ENCODE measurements at regions not wholly inside any gene's neighbourhood (a gene's known extent, or its start where the extent isn't known, plus 50 kb on each side); places are given as distances from the start of the nearest gene placed in this dataset.

- no peak for TF ChIP-seq CTCF (IDR thresholded peaks at IDR 0.05; ENCODE audit: low read depth, low read length)
- H3K4me3 ChIP-seq (ENCODE audit: low read depth, low read length) = peak overlapping the region; percentile 37
- H3K27ac ChIP-seq = peak overlapping the region; percentile 88
- DNase-seq = peak; percentile 86
- H3K36me3 ChIP-seq = no peaks in the 10 kb centered on the region
- no peaks in the 10 kb centered on the region for H3K27me3 ChIP-seq (ENCODE audit: insufficient read depth, low read depth, severe bottlenecking)
- H3K9me3 ChIP-seq (ENCODE audit: severe bottlenecking) = no peaks in the 10 kb centered on the region
These were observed 97.5 kb upstream of the STOX2 start for GRCh38 chr4:183807420-183808096.

GRCh38 chr4:183808097-183808456, 97.0 kb upstream of the STOX2 start:
- Histone ChIP-seq H3K36me3 (no peaks in the 10 kb centered on the region), H3K27ac (peak overlapping the region; percentile 88), H3K4me3 (ENCODE audit: low read depth, low read length) (peak overlapping the region; percentile 37), H3K9me3 (ENCODE audit: severe bottlenecking) (no peaks in the 10 kb centered on the region), H3K27me3 (ENCODE audit: insufficient read depth, low read depth, severe bottlenecking) (no peaks in the 10 kb centered on the region)
- peak; percentile 33; the same call in 1 of the 2 replicates for TF ChIP-seq CTCF (IDR thresholded peaks at IDR 0.05; ENCODE audit: low read depth, low read length)
- peak; percentile 70 for DNase-seq

GRCh38 chr4:183812567-183812966, 92.5 kb upstream of the STOX2 start:
- Histone ChIP-seq H3K36me3 (no peaks in the 10 kb centered on the region), H3K27ac (no peak overlapping the region), H3K9me3 (ENCODE audit: severe bottlenecking) (no peaks in the 10 kb centered on the region), H3K27me3 (ENCODE audit: insufficient read depth, low read depth, severe bottlenecking) (no peaks in the 10 kb centered on the region), H3K4me3 (ENCODE audit: low read depth, low read length) (no peak overlapping the region)
- no peak for TF ChIP-seq CTCF (IDR thresholded peaks at IDR 0.05; ENCODE audit: low read depth, low read length)
- DNase-seq = no peak

- Histone ChIP-seq H3K4me3 (ENCODE audit: low read depth, low read length) (no peak overlapping the region), H3K27ac (no peak overlapping the region), H3K36me3 (no peaks in the 10 kb centered on the region), H3K9me3 (ENCODE audit: severe bottlenecking) (peaks cover 11% of the 10 kb centered on the region), H3K27me3 (ENCODE audit: insufficient read depth, low read depth, severe bottlenecking) (no peaks in the 10 kb centered on the region)
- TF ChIP-seq CTCF (IDR thresholded peaks at IDR 0.05; ENCODE audit: low read depth, low read length) = no peak
- DNase-seq = no peak
These were observed 90.6 kb upstream of the STOX2 start for GRCh38 chr4:183814461-183814860.

- Histone ChIP-seq H3K9me3 (ENCODE audit: severe bottlenecking) (peaks cover 11% of the 10 kb centered on the region), H3K27me3 (ENCODE audit: insufficient read depth, low read depth, severe bottlenecking) (no peaks in the 10 kb centered on the region)
- no peak for TF ChIP-seq CTCF (IDR thresholded peaks at IDR 0.05; ENCODE audit: low read depth, low read length)
These were observed 89.0 kb upstream of the STOX2 start for GRCh38 chr4:183816077-183816476.

More at GRCh38 chr4:183816077-183816476, 89.0 kb upstream of the STOX2 start:
- DNase-seq = no peak
- Histone ChIP-seq H3K4me3 (ENCODE audit: low read depth, low read length) (no peak overlapping the region), H3K36me3 (no peaks in the 10 kb centered on the region), H3K27ac (no peak overlapping the region)

Measured in WERI-Rb-1 (cell line).